ENCODE measurements at regions not wholly inside any gene's neighbourhood (a gene's known extent, or its start where the extent isn't known, plus 50 kb on each side); places are given as distances from the start of the nearest gene placed in this dataset.
A peak's percentile ranks its signal among the peaks of the same experiment; 100 is the strongest.

DNA sequence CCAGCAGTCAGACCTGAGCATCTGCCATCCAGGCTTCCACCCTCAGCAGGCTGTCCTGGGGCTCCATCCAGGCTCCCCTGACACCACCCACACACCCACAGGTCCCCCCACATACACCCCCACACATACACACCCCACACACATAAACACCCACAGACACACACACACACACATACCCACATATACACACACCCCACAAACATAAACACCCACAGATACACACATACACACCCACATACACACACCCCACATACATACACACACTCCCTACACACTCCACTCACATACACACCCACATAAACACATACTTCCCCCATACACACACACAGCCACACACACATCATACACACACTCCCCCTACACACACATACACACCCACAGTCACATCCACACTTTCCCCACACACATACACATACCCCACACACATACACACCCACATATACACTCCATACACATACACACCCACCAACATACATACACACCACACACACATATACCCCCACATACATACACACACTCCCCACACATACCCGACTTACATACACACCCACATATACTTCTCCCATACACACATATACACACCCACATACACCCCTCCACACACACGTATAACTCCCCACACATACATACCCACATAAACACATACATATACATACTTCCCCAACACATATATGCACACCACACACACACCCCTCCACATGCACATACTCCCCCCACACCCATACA is 183.3 kb upstream of the ETAA1 start:
- DNase-seq: no peak

- DNase-seq: no peak
Observed at GRCh38 chr2:67214585-67215185, 182.4 kb upstream of the ETAA1 start.

GRCh38 chr2:67215214-67216055 is 181.7 kb upstream of the ETAA1 start:
- DNase-seq: no peak

GRCh38 chr2:67216103-67216502 is 181.0 kb upstream of the ETAA1 start:
- DNase-seq: no peak

DNA sequence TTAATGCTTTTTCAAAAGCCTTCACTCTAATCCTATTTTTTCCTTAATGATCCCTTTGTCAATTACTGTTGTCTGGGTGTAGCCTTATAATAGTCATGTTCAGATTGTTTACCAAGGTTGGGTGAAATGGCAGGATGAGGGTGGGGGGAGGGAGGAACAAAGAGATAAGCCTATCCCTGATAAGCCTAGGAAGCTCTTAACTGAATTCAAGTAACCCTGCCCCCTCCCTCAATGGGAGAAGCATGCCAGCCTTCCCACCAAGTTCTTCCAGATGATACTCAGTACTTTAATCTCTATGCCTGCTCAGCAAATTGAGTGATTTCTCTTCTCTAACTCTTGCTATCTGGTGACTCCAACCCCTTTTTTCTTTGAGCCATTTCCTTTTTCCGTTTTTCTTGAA is 180.3 kb upstream of the ETAA1 start:
- no peak for DNase-seq

- no peak for DNase-seq
Observed at GRCh38 chr2:67217398-67217797, 179.7 kb upstream of the ETAA1 start.

DNA sequence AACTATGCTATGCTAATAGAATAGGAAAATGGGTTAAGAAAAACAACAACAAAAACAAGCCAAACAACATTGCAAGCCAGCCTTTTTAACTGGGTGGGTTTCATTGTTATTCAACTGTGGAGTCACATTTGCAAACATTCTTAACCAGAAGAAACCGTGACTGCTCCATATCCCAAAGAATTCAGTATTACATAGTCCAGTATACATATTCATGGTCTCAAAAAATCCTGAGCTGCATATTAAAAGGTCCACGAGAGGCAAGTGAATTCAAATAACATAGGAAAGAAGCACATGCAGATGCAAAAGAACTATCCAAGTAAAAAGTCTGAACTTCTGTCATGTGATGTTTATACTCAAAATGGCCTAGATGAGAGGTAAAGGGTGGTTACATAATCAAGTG is 179.1 kb upstream of the ETAA1 start:
- no peak for DNase-seq

DNA sequence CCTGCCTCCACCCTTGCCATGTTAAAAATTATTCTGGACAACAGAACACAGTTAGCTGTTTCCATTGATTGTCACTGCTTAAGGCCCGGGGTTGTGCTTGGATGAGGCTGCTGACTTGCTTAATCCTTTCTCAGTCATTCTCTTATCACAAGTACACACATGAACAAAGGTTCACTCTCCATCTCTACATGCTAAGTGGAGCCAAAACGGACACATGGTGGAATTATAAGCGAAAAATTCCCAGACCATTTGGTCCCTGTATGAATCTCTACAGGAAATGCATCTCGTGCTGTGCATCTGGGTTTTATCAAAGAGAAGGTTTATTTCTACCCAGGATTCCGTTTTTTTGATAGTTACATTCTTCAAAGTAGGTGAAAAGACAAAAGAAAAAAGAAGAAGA is 177.5 kb upstream of the ETAA1 start:
- DNase-seq: no peak

DNA sequence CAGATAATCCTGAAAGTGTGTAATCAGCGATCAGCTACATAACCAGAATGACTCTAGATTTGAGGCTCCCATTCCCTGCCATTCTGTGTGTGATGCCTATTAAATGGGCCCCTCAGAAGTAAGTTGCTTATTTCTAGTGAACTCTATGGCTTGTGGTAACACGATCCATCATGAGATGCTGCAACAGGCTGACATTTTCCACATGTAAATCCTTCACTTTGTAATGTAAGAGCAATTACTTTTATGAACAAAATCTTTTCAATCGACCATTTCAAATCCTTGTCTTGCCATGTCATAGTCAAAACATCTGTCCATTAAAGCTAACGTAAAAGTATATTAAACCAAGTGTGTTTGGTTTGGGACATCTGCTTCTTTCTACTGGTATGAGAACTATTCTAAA is 175.9 kb upstream of the ETAA1 start:
- no peak for DNase-seq

- DNase-seq: no peak
Observed at GRCh38 chr2:67225287-67225973, 171.7 kb upstream of the ETAA1 start.

DNA sequence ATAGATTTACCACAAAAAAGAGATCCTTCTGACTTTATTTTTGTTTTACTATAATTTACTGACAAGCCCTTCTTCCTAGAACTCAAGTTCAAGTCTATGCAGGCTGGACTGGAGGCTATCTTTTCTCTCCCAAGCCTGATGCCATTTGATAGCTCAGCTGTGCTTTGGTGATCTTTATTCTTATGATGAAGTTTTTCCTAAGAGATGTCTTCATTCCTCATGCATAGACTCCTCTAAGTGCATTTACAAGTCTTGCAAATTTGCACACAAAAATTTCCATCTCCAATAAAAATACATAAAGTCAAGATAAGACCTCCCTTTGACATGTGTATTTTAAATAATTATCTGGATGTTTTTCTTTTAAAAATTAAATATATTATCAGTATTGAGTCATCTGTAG is 167.4 kb upstream of the ETAA1 start:
- DNase-seq: no peak

- no peak for DNase-seq
Observed at GRCh38 chr2:67232936-67233335, 164.2 kb upstream of the ETAA1 start.

DNA sequence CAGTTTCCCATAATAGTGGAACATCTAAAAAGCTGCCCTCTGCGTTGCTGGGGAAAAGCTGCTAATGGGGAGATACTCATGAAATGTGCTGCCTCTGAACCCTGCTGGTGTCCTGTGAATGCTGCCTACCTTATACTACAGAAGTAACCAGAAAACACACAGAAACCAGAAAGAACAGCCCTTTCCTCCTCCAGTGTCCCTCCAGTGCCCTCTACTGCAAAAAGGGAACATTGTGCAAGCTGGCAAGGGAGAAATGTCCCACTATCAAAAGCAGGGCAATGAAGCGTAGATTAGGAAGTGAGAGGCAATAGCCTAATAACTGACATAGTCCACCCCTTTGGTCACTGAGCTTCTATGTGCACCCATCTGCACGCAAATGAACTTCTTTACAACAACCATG is 162.7 kb upstream of the ETAA1 start:
- DNase-seq: no peak

GRCh38 chr2:67237288-67237687 is 159.8 kb upstream of the ETAA1 start:
- no peak for DNase-seq

- DNase-seq: no peak
Observed at GRCh38 chr2:67240507-67240906, 156.6 kb upstream of the ETAA1 start.

GRCh38 chr2:67241453-67241852 is 155.7 kb upstream of the ETAA1 start:
- no peak for DNase-seq

- no peak for DNase-seq
Observed at GRCh38 chr2:67242456-67242855, 154.7 kb upstream of the ETAA1 start.

GRCh38 chr2:67243919-67244318 is 153.2 kb upstream of the ETAA1 start:
- DNase-seq: no peak

DNA sequence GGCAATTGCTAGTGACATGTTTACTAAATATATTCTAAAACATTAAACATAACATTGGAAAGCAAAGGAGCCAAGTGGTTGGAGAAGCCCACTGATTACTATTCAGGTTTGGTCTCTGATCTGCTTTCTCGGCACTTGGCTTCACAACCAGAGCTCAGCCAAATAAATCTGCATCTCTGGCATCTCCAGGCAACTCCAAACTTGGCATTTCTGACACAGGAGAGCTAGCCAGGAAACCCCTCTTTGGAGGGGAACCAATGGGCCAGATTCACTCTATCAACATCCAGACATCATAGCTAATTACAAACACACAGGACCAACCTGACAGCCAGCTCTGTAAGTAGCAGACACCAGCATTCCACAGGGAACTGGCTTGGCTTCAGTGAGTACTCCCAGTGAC is 150.3 kb upstream of the ETAA1 start:
- DNase-seq: no peak

- no peak for DNase-seq
Observed at GRCh38 chr2:67251741-67252140, 145.4 kb upstream of the ETAA1 start.

- DNase-seq: peak; percentile 31
Observed at GRCh38 chr2:67255933-67256615, 141.1 kb upstream of the ETAA1 start.

GRCh38 chr2:67256892-67257291 is 140.2 kb upstream of the ETAA1 start:
- no peak for DNase-seq

DNA sequence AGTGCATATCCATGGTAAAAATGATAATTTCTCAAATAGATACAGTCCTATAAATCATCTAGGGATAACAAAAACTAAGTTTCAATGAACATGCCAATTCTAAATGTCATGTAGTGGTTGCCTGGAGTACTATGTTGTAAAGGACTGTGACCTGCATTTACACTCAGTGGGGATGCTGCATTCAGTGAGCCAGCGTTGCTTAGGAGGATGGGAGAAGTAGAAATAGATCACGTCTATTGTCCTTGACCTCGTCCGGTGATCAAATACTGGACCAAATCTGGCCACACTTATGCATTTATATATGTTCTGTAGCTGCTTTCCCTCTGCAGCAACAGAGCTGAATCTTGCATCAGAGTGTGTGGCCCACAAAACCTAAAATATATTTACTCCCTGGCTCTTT is 139.0 kb upstream of the ETAA1 start:
- DNase-seq: no peak

Data from GF-D8 (cell line).